ENCODE measurements at regions not wholly inside any gene's neighbourhood (a gene's known extent, or its start where the extent isn't known, plus 50 kb on each side); places are given as distances from the start of the nearest gene placed in this dataset.

GRCh38 chr3:72320095-72320954 lies 527.9 kb downstream of the SHQ1 start:
- H3K4me3 ChIP-seq (replicated peaks in 1 of 3; ENCODE audit: insufficient read depth in 1 of 3, low read depth in 1 of 3, low read length in 3 of 3), result no peak overlapping the region
- H3K9ac ChIP-seq (replicated peaks; ENCODE audit: extremely low read depth, insufficient read depth, low read length), result no peak overlapping the region
- no peaks in the 10 kb centered on the region for H3K9me3 ChIP-seq (replicated peaks; ENCODE audit: control insufficient read depth, insufficient read depth, low read length)
- no peak overlapping the region for H3K4me2 ChIP-seq (ENCODE audit: insufficient read depth, low read length)
- no peak overlapping the region for H2AFZ ChIP-seq (ENCODE audit: low read depth, low read length)
- H3K27me3 ChIP-seq (ENCODE audit: control insufficient read depth in 2 of 2, insufficient read depth in 2 of 2, low read length in 2 of 2), result peaks cover 14 to 25% of the 10 kb centered on the region in 2 experiments
- ChIA-PET CTCF (interaction anchor here (1.0 kb wide), 1 partner anchor 25 kb away, joined by 3 read pairs; no protein-coding TSS in a partner anchor), POLR2A (no interaction called here)
- intact Hi-C loops (cut with micrococcal nuclease) (no loop called here), dilution Hi-C loops (cut with MboI; ENCODE audit: extremely low pct_ligation_motif_present, low sequenced_read_pairs) (no loop called here)
- H3K27ac ChIP-seq (ENCODE audit: insufficient read depth, low read depth, low read length), result no peak overlapping the region
- no peaks in the 10 kb centered on the region for H3K79me2 ChIP-seq (ENCODE audit: control insufficient read depth, insufficient read depth, low read length)
- no peaks in the 10 kb centered on the region for H4K20me1 ChIP-seq (replicated peaks; ENCODE audit: control insufficient read depth, extremely low read depth, insufficient read depth, low read length)
- BruUV-seq (replicated peaks), result no TSS peak
- TF ChIP-seq FOS (IDR thresholded peaks at IDR 0.05; ENCODE audit: borderline replicate concordance, insufficient read depth, low read length) (no peak), MYC (IDR thresholded peaks at IDR 0.05; ENCODE audit: low read depth, low read length) (no peak), POLR2AphosphoS5 (IDR thresholded peaks at IDR 0.05; ENCODE audit: insufficient read depth, low read depth, low read length) (no peak), POLR2A (IDR thresholded peaks at IDR 0.05; ENCODE audit: low read depth, low read length) (no peak), CTCF (IDR thresholded peaks at IDR 0.05; ENCODE audit: extremely low read depth in 1 of 2, insufficient read depth in 1 of 2, low read depth in 1 of 2, low read length in 2 of 2) (no peak), GATA2 (IDR thresholded peaks at IDR 0.05; ENCODE audit: insufficient read depth, insufficient read length, low read depth, low read length) (no peak), EZH2 (IDR thresholded peaks at IDR 0.05; ENCODE audit: borderline replicate concordance, low read depth, low read length, severe bottlenecking) (no peak), MAX (IDR thresholded peaks at IDR 0.05; ENCODE audit: insufficient read depth, insufficient read length) (no peak), JUN (IDR thresholded peaks at IDR 0.05; ENCODE audit: borderline replicate concordance, insufficient read depth, insufficient read length, low read depth) (no peak)
- no peaks in the 10 kb centered on the region for H3K36me3 ChIP-seq (ENCODE audit: control insufficient read depth in 2 of 2, extremely low read depth in 1 of 2, insufficient read depth in 2 of 2, low read length in 2 of 2)
- H3K9me1 ChIP-seq (replicated peaks; ENCODE audit: control insufficient read depth, extremely low read depth, insufficient read depth, low read length), result no peaks in the 10 kb centered on the region
- no peak for DNase-seq (ENCODE audit: low read depth, low spot score)
- H3K4me1 ChIP-seq (ENCODE audit: control insufficient read depth, extremely low read depth, insufficient read depth, low read length), result no peaks in the 10 kb centered on the region
- no peak for FAIRE-seq

Data from endothelial cell of umbilical vein (primary cell).